A549 (cell line): ENCODE measurements at regions not wholly inside any gene's neighbourhood (a gene's known extent, or its start where the extent isn't known, plus 50 kb on each side); places are given as distances from the start of the nearest gene placed in this dataset.

Experiments
- ATAC-seq, 2 experiments: fragments of 200-7000 bp in 1 of 2; fragments of >200 bp in 1 of 2; cut with Nextera tagmentation in 1 of 2; cut with Tn5 transposase in 1 of 2; 3 replicates each; pipeline versions ENCODE4 v1.8.0 to v1.9.1; 2018 to 2020; ENCODE audit warnings: mild to moderate bottlenecking in 1 of 2, moderate library complexity in 1 of 2
- CTCF ChIA-PET: fragments of 300-600 bp; sonication (Branson Sonifier 250); formaldehyde crosslinking; extraction: SDS; loops from one replicate; lab custom pipeline; 2021; ENCODE audit warnings: antibody characterized with exemption, inconsistent platforms; lab: Yijun Ruan, JAX
- POLR2A ChIA-PET: fragments of 350-600 bp; formaldehyde crosslinking; extraction: SDS; loops from one replicate; lab custom pipeline; 2021; ENCODE audit warnings: antibody characterized with exemption, inconsistent platforms; lab: Yijun Ruan, JAX
- DNase-seq, 2 experiments: peaks; one replicate each; pipeline versions ENCODE4 v3.0.0 to v3.0.0-alpha.2; 2011 to 2016; ENCODE audit warnings: low read depth in 1 of 2, low spot score in 1 of 2
- FAIRE-seq: peaks from 2 replicates; lab custom pipeline; 2011; peaks lifted over from hg19 to GRCh38; lab: Jason Lieb, UNC
- H3K27ac ChIP-seq, 2 experiments: fragments of >200 bp; sonication (Bioruptor Twin); formaldehyde crosslinking; 3 replicates each; pipeline ENCODE4 v1.5.1; 2016 to 2017
- H3K4me1 ChIP-seq: fragments of >200 bp; sonication (Bioruptor Twin); formaldehyde crosslinking; 3 replicates; pipeline ENCODE4 v1.6.1; 2016
- H3K4me2 ChIP-seq: fragments of >200 bp; sonication (Bioruptor Twin); formaldehyde crosslinking; 3 replicates; pipeline ENCODE4 v1.6.1; 2016
- H3K4me3 ChIP-seq: fragments of >200 bp; sonication (Bioruptor Twin); formaldehyde crosslinking; 3 replicates; pipeline ENCODE4 v1.5.1; 2016
- H3K9me3 ChIP-seq: fragments of >200 bp; sonication (Bioruptor Twin); formaldehyde crosslinking; 3 replicates; pipeline ENCODE4 v1.6.1; 2016
- CEBPB ChIP-seq, 2 experiments: fragments of >200 bp in 1 of 2; sonication (Bioruptor Twin) in 1 of 2; formaldehyde crosslinking in 1 of 2; IDR thresholded peaks; 2 replicates each; pipeline ENCODE4 v1.6.1; 2012 to 2016
- ESRRA ChIP-seq: fragments of 150-350 bp; IDR thresholded peaks from 2 replicates; pipeline ENCODE4 v1.6.1; 2014; ENCODE audit warnings: mild to moderate bottlenecking, low read length, borderline replicate concordance
- MAFK ChIP-seq: fragments of 450-650 bp; IDR thresholded peaks from 2 replicates; pipeline ENCODE4 v1.6.1; 2014; ENCODE audit not compliant: partially characterized antibody
- NFE2L2 ChIP-seq: fragments of 150-350 bp; conservative IDR thresholded peaks from 2 replicates; pipeline ENCODE4 v1.6.1; 2014; ENCODE audit warnings: low read length
- POLR2AphosphoS2 ChIP-seq: conservative IDR thresholded peaks from 2 replicates; pipeline ENCODE4 v1.6.1; 2012; ENCODE audit warnings: low read length, improper control_type of control experiment, inconsistent platforms
- RAD21 ChIP-seq, 2 experiments: fragments of >200 bp in 1 of 2; sonication (Bioruptor Twin) in 1 of 2; formaldehyde crosslinking in 1 of 2; IDR thresholded peaks in 1 of 2; conservative IDR thresholded peaks in 1 of 2; 2 replicates in 1 of 2; 3 replicates in 1 of 2; pipeline ENCODE4 v1.6.1; 2012 to 2018; ENCODE audit warnings: inconsistent platforms in 1 of 2
- RARB ChIP-seq: fragments of 250-450 bp; sonication (Bioruptor Pico); IDR thresholded peaks from 2 replicates; pipeline ENCODE4 v1.8.0; 2021; ENCODE audit warnings: mild to moderate bottlenecking, moderate library complexity
- RFX5 ChIP-seq: fragments of 450-650 bp; IDR thresholded peaks from 2 replicates; pipeline ENCODE4 v1.7.1; 2014; ENCODE audit warnings: antibody characterized with exemption, mild to moderate bottlenecking, moderate library complexity
- TFCP2L1 ChIP-seq: fragments of 250-450 bp; sonication (Bioruptor Pico); IDR thresholded peaks from 2 replicates; pipeline ENCODE4 v1.5.0; 2021; ENCODE audit warnings: mild to moderate bottlenecking
- WGBS: methylation state at CpG from one replicate; pipeline ENCODE4 v1.1.6; 2017; ENCODE audit errors: missing lambda C conversion rate; 5-methylcytosine and 5-hydroxymethylcytosine counted together
- TF ChIP-seq, protein P1 (sequence below): fragments of >200 bp; sonication (Bioruptor Twin); formaldehyde crosslinking; IDR thresholded peaks from 3 replicates; pipeline ENCODE4 v1.5.1; 2016
- TF ChIP-seq, protein P2 (sequence below): fragments of 200-600 bp; sonication (generic); IDR thresholded peaks from 2 replicates; pipeline ENCODE4 v1.6.1; 2016; ENCODE audit warnings: antibody characterized with exemption, mild to moderate bottlenecking, moderate library complexity
- TF ChIP-seq, protein P3 (sequence below): fragments of 150-350 bp; IDR thresholded peaks from 2 replicates; pipeline ENCODE4 v1.6.1; 2014; ENCODE audit warnings: low read depth, mild to moderate bottlenecking, low read length
- TF ChIP-seq, protein P4 (sequence below): IDR thresholded peaks from 2 replicates; pipeline ENCODE4 v1.6.1; 2012
- TF ChIP-seq, protein P5 (sequence below): fragments of >200 bp; sonication (Bioruptor Twin); formaldehyde crosslinking; IDR thresholded peaks from 3 replicates; pipeline ENCODE4 v1.6.1; 2016
- TF ChIP-seq, protein P6 (sequence below): fragments of >200 bp; sonication (Bioruptor Twin); formaldehyde crosslinking; IDR thresholded peaks from 2 replicates; pipeline ENCODE4 v1.6.1; 2016

DNA sequence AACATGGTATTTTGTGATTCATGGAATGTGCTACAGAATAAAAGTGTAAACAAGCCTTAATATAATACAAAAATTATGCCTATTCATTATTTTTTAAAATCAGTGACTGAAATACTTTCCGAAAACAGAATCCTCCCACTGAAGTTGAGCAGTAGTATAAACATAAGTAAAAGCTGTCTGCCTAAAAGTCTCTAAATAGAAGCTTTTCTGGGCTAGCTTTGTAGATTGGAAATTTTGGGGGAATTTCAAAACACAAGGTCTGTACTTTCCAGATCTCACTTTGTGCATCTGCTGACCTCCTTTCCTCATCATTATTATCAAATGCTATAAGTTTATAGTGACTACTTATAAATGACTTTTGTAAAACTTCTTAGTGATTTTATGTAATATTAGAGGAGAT is 80.4 kb upstream of the TRHDE start:
- CTCF ChIA-PET, result no interaction called here
- DNase-seq (no peak), ATAC-seq (no peak), FAIRE-seq (no peak)
- no peaks in the 10 kb centered on the region for H3K9me3 ChIP-seq
- no peak overlapping the region for H3K4me2 ChIP-seq
- H3K4me3 ChIP-seq, result no peak overlapping the region
- TF ChIP-seq, protein P1, sequence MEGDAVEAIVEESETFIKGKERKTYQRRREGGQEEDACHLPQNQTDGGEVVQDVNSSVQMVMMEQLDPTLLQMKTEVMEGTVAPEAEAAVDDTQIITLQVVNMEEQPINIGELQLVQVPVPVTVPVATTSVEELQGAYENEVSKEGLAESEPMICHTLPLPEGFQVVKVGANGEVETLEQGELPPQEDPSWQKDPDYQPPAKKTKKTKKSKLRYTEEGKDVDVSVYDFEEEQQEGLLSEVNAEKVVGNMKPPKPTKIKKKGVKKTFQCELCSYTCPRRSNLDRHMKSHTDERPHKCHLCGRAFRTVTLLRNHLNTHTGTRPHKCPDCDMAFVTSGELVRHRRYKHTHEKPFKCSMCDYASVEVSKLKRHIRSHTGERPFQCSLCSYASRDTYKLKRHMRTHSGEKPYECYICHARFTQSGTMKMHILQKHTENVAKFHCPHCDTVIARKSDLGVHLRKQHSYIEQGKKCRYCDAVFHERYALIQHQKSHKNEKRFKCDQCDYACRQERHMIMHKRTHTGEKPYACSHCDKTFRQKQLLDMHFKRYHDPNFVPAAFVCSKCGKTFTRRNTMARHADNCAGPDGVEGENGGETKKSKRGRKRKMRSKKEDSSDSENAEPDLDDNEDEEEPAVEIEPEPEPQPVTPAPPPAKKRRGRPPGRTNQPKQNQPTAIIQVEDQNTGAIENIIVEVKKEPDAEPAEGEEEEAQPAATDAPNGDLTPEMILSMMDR, result no peak
- no peak for TF ChIP-seq RFX5
- TF ChIP-seq CEBPB (IDR thresholded peaks at IDR 0.05), result no peak
- no peak for TF ChIP-seq ESRRA
- no peaks in the 10 kb centered on the region for H3K4me1 ChIP-seq
- POLR2A ChIA-PET, result no interaction called here
- no peak overlapping the region for H3K27ac ChIP-seq
- 46% methylated on average over 1 of the region's 1 CpG for WGBS

DNA sequence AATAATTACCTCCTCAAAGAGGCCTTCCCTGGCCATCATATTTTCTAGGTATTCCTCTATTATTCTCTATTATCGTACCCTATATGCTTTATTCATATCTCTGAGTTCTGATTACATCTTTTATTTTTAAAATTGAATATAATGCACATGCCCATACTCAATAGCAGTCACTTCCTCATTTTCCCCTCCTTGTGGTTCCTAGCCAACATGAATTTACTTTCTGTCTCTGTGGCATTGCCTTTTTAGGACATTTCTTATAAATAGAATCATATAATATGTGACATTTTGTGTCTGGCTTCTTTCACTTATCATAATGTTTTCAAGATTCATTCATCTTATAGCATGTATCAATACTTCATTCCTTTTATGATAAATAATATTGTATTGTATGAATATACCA is 74.4 kb upstream of the TRHDE start:
- DNase-seq (no peak), FAIRE-seq (no peak), ATAC-seq (no peak)
- ChIA-PET CTCF (no interaction called here), POLR2A (no interaction called here)
- TF ChIP-seq, protein P2, sequence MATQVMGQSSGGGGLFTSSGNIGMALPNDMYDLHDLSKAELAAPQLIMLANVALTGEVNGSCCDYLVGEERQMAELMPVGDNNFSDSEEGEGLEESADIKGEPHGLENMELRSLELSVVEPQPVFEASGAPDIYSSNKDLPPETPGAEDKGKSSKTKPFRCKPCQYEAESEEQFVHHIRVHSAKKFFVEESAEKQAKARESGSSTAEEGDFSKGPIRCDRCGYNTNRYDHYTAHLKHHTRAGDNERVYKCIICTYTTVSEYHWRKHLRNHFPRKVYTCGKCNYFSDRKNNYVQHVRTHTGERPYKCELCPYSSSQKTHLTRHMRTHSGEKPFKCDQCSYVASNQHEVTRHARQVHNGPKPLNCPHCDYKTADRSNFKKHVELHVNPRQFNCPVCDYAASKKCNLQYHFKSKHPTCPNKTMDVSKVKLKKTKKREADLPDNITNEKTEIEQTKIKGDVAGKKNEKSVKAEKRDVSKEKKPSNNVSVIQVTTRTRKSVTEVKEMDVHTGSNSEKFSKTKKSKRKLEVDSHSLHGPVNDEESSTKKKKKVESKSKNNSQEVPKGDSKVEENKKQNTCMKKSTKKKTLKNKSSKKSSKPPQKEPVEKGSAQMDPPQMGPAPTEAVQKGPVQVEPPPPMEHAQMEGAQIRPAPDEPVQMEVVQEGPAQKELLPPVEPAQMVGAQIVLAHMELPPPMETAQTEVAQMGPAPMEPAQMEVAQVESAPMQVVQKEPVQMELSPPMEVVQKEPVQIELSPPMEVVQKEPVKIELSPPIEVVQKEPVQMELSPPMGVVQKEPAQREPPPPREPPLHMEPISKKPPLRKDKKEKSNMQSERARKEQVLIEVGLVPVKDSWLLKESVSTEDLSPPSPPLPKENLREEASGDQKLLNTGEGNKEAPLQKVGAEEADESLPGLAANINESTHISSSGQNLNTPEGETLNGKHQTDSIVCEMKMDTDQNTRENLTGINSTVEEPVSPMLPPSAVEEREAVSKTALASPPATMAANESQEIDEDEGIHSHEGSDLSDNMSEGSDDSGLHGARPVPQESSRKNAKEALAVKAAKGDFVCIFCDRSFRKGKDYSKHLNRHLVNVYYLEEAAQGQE, result no peak
- TF ChIP-seq NFE2L2 (no peak), MAFK (no peak), TFCP2L1 (CRISPR knock-in tag) (no peak), RARB (CRISPR knock-in tag) (no peak), POLR2AphosphoS2 (no peak), CEBPB (IDR thresholded peaks at IDR 0.05) (no peak), RAD21 (conservative IDR thresholded peaks at IDR 0.05 in 1 of 2, IDR thresholded peaks at IDR 0.05 in 1 of 2) (no peak)
- TF ChIP-seq, protein P3, sequence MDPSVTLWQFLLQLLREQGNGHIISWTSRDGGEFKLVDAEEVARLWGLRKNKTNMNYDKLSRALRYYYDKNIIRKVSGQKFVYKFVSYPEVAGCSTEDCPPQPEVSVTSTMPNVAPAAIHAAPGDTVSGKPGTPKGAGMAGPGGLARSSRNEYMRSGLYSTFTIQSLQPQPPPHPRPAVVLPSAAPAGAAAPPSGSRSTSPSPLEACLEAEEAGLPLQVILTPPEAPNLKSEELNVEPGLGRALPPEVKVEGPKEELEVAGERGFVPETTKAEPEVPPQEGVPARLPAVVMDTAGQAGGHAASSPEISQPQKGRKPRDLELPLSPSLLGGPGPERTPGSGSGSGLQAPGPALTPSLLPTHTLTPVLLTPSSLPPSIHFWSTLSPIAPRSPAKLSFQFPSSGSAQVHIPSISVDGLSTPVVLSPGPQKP, result no peak
- TF ChIP-seq, protein P4, sequence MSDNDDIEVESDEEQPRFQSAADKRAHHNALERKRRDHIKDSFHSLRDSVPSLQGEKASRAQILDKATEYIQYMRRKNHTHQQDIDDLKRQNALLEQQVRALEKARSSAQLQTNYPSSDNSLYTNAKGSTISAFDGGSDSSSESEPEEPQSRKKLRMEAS, result no peak
- no peak overlapping the region for H3K4me3 ChIP-seq
- 0% methylated on average over 1 of the region's 1 CpG for WGBS
- H3K4me2 ChIP-seq, result no peak overlapping the region
- no peak overlapping the region for H3K27ac ChIP-seq
- H3K9me3 ChIP-seq, result no peaks in the 10 kb centered on the region
- H3K4me1 ChIP-seq, result no peaks in the 10 kb centered on the region

DNA sequence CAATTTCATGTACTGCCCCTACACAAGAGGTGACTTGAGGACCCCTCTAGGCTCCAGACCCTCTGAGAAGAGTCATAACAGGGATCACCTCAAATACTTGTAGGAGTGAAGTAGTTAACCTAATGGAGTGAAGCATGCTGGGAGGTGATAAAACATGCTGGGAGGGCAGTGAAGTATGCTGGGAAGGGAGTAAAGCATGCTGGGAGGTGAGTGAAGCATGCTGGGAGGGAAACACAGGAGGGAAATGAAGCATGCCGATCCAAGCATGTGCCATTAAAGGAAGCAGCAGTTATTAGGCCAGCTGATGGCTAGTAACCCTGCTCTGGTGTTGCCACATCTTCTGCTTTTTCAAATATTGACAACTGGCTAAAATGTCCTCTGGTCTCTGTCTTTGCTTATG is 70.7 kb upstream of the TRHDE start:
- ChIA-PET CTCF (no interaction called here), POLR2A (no interaction called here)
- 0% methylated on average over 1 of the region's 1 CpG for WGBS
- Histone ChIP-seq H3K4me2 (no peak overlapping the region), H3K4me1 (no peaks in the 10 kb centered on the region), H3K4me3 (no peak overlapping the region), H3K27ac (no peak overlapping the region), H3K9me3 (no peaks in the 10 kb centered on the region)
- FAIRE-seq, result no peak
- DNase-seq, result no peak
- TF ChIP-seq, protein P5, sequence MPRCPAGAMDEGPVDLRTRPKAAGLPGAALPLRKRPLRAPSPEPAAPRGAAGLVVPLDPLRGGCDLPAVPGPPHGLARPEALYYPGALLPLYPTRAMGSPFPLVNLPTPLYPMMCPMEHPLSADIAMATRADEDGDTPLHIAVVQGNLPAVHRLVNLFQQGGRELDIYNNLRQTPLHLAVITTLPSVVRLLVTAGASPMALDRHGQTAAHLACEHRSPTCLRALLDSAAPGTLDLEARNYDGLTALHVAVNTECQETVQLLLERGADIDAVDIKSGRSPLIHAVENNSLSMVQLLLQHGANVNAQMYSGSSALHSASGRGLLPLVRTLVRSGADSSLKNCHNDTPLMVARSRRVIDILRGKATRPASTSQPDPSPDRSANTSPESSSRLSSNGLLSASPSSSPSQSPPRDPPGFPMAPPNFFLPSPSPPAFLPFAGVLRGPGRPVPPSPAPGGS, result no peak
- TF ChIP-seq, protein P6, sequence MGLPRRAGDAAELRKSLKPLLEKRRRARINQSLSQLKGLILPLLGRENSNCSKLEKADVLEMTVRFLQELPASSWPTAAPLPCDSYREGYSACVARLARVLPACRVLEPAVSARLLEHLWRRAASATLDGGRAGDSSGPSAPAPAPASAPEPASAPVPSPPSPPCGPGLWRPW, result no peak
- ATAC-seq, result no peak
